ENCODE measurements at regions not wholly inside any gene's neighbourhood (a gene's known extent, or its start where the extent isn't known, plus 50 kb on each side); places are given as distances from the start of the nearest gene placed in this dataset.

DNA sequence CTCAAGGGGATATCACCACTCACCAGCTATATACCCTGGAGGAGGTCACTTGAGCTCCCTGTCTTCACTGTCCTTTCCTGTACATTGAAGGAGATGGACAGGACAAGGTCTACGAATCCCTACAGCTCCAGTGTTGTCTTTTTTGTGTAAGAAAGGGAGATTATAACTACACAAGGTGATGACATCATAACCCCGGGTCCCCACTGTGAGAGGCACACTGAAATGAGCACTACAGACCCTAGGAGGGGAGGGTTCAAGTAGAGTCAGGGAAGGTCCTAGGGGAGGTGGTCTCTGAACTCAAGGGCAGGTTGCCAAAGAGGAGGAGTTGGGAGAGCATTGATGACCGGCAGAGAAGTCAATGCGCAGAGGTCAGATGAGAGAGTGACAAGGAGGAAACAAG, 108.3 kb upstream of the SLC14A2 start:
- TF ChIP-seq, protein P1, sequence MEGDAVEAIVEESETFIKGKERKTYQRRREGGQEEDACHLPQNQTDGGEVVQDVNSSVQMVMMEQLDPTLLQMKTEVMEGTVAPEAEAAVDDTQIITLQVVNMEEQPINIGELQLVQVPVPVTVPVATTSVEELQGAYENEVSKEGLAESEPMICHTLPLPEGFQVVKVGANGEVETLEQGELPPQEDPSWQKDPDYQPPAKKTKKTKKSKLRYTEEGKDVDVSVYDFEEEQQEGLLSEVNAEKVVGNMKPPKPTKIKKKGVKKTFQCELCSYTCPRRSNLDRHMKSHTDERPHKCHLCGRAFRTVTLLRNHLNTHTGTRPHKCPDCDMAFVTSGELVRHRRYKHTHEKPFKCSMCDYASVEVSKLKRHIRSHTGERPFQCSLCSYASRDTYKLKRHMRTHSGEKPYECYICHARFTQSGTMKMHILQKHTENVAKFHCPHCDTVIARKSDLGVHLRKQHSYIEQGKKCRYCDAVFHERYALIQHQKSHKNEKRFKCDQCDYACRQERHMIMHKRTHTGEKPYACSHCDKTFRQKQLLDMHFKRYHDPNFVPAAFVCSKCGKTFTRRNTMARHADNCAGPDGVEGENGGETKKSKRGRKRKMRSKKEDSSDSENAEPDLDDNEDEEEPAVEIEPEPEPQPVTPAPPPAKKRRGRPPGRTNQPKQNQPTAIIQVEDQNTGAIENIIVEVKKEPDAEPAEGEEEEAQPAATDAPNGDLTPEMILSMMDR (IDR thresholded peaks at IDR 0.05), result no peak
- no peak for TF ChIP-seq ZFX (IDR thresholded peaks at IDR 0.05; ENCODE audit: borderline replicate concordance)

Measured in 22Rv1 (cell line).